GM13976 (cell line): ENCODE measurements at regions not wholly inside any gene's neighbourhood (a gene's known extent, or its start where the extent isn't known, plus 50 kb on each side); places are given as distances from the start of the nearest gene placed in this dataset.

Source experiments
- DNase-seq: peaks from one replicate; pipeline ENCODE4 v3.0.0; 2012; ENCODE audit warnings: low spot score
- CTCF ChIP-seq: IDR thresholded peaks from 2 replicates; pipeline ENCODE4 v1.5.1; 2012; ENCODE audit warnings: borderline replicate concordance, mild to moderate bottlenecking; ENCODE audit not compliant: insufficient read depth; ENCODE audit errors: extremely low read depth, missing control alignments, control extremely low read depth
- in situ Hi-C: fragments of 300-500 bp; cut with MboI; formaldehyde crosslinking; loops from one replicate; pipeline ENCODE4 v1.12.0; 2022; ENCODE audit warnings: low sequenced_read_pairs, mixed read lengths, inconsistent platforms; ENCODE audit not compliant: unreplicated experiment

- no peak for TF ChIP-seq CTCF
- DNase-seq: no peak
- in situ Hi-C loops: no loop called here
Observed at GRCh38 chr4:147044241-147044640, 98.6 kb upstream of the TTC29 start.

GRCh38 chr4:147049946-147050345 is 104.3 kb upstream of the TTC29 start:
- no peak for DNase-seq
- in situ Hi-C loops: no loop called here
- TF ChIP-seq CTCF: no peak

- TF ChIP-seq CTCF: no peak
- in situ Hi-C loops: no loop called here
- DNase-seq: no peak
Observed at GRCh38 chr4:147050356-147050765, 104.7 kb upstream of the TTC29 start.

- DNase-seq: no peak
- in situ Hi-C loops: no loop called here
- no peak for TF ChIP-seq CTCF
Observed at GRCh38 chr4:147052361-147052760, 106.7 kb upstream of the TTC29 start.

GRCh38 chr4:147054228-147054872 is 108.7 kb upstream of the TTC29 start:
- DNase-seq: no peak
- no peak for TF ChIP-seq CTCF
- in situ Hi-C loops: no loop called here

GRCh38 chr4:147056940-147057610 is 111.4 kb upstream of the TTC29 start:
- in situ Hi-C loops: no loop called here
- TF ChIP-seq CTCF: no peak
- DNase-seq: no peak
